Psoas muscle (tissue), 7 donors: ENCODE measurements at regions not wholly inside any gene's neighbourhood (a gene's known extent, or its start where the extent isn't known, plus 50 kb on each side); places are given as distances from the start of the nearest gene placed in this dataset.

Source experiments
- ATAC-seq, 4 donors: fragments of 200-7000 bp; cut with Tn5 transposase; one replicate each; pipeline ENCODE4 v1.9.1; 2020; ENCODE audit warnings: moderate library complexity in 3 of 4, mild to moderate bottlenecking in 2 of 4
- DNase-seq, 2 donors: peaks; one replicate each; pipeline ENCODE4 v3.0.0-alpha.2; 2020
- H3K27ac ChIP-seq: fragments of 200-600 bp; one replicate; pipeline ENCODE4 v1.8.0; 2022
- H3K27me3 ChIP-seq, 3 donors: fragments of 200-600 bp in 1 of 3; one replicate each; pipeline versions ENCODE4 v1.6.1 to v1.8.0; 2013 to 2022; ENCODE audit warnings: low read length in 2 of 3, mild to moderate bottlenecking in 2 of 3, moderate library complexity in 1 of 3; ENCODE audit not compliant: insufficient read depth in 3 of 3
- H3K36me3 ChIP-seq, 2 donors: fragments of 200-600 bp in 1 of 2; one replicate each; pipeline versions ENCODE4 v1.6.1 to v1.8.0; 2013 to 2022; ENCODE audit warnings: low read depth in 1 of 2, mild to moderate bottlenecking in 1 of 2, moderate library complexity in 1 of 2; ENCODE audit not compliant: insufficient read depth in 1 of 2
- H3K4me1 ChIP-seq: fragments of 200-600 bp; one replicate; pipeline ENCODE4 v1.8.0; 2022
- H3K4me3 ChIP-seq: fragments of 200-600 bp; one replicate; pipeline ENCODE4 v1.8.0; 2022; ENCODE audit warnings: mild to moderate bottlenecking
- H3K9me3 ChIP-seq: fragments of 200-600 bp; one replicate; pipeline ENCODE4 v1.8.0; 2022
- WGBS, 3 donors: extraction: QIAGEN DNeasy Blood & Tissue Kit; methylation state at CpG; one replicate each; pipeline versions ENCODE4 v1.1.6 to v1.1.7; 2013; 5-methylcytosine and 5-hydroxymethylcytosine counted together
- intact Hi-C, 2 donors: fragments of 100-400 bp; cut with DNase I; formaldehyde crosslinking; loops; one replicate each; pipeline versions ENCODE4 v1.11.0 to v1.14.2; 2022
- TF ChIP-seq, protein P1 (sequence below): fragments of 200-600 bp; IDR thresholded peaks from one replicate; pipeline ENCODE4 v1.8.0; 2022; ENCODE audit warnings: antibody characterized with exemption
- donor health status: healthy with polysubstance abuse.
- donor health status: DM: no; HTN: no; CAD: no; lungs with moderate emphysema.
- donor health status: Bipolar disorder and iron deficiency.
- donor health status: healthy.
- donor health status: DM: yes; HTN: yes; CAD: no.
- donor health status: DM: no; HTN: no; CAD: no.
- donor health status: DM: yes; HTN: yes; CAD: no.

DNA sequence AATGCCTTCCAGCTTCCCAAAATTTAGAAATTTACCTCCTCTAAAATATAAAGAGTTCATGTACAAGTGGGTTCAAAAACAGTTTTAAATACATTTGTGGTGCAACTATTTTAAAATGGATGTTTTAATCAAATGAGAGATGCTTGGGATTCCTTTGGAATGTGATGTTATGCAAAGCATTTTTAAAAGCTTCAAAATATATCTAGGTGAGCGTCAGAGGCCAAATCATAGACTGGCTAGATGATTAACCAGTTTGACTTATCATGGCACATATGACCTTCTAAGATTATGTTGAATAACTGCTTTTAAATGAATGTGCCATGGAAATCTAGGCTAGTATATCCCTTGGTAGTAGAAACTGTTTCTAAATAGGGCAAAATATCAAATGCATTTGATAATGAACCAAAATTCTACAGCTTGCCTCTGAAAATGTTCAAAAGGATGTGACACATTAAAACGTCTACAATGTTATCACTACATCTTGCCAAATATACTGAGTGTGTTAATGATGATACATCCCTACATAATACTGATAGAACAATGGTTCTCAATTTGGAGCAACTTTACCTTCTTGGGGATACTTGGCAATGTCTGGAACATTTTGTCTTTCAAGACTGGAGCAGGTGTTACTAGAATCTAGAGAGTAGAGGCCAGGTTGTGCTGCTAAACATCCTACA, 650.9 kb upstream of the ADGRL2 start:
- no peaks in the 10 kb centered on the region for H3K4me1 ChIP-seq
- no peak overlapping the region for H3K4me3 ChIP-seq
- TF ChIP-seq, protein P1, sequence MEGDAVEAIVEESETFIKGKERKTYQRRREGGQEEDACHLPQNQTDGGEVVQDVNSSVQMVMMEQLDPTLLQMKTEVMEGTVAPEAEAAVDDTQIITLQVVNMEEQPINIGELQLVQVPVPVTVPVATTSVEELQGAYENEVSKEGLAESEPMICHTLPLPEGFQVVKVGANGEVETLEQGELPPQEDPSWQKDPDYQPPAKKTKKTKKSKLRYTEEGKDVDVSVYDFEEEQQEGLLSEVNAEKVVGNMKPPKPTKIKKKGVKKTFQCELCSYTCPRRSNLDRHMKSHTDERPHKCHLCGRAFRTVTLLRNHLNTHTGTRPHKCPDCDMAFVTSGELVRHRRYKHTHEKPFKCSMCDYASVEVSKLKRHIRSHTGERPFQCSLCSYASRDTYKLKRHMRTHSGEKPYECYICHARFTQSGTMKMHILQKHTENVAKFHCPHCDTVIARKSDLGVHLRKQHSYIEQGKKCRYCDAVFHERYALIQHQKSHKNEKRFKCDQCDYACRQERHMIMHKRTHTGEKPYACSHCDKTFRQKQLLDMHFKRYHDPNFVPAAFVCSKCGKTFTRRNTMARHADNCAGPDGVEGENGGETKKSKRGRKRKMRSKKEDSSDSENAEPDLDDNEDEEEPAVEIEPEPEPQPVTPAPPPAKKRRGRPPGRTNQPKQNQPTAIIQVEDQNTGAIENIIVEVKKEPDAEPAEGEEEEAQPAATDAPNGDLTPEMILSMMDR, result no peak
- H3K27me3 ChIP-seq, result no peaks in the 10 kb centered on the region
- DNase-seq, result no peak
- ATAC-seq, result no peak
- intact Hi-C loops, result no loop called here
- no peak overlapping the region for H3K27ac ChIP-seq
- 53 to 66% (median 59%) methylated on average over 2 of the region's 2 CpGs for WGBS, 3 donors
- H3K36me3 ChIP-seq, result no peaks in the 10 kb centered on the region
- H3K9me3 ChIP-seq, result no peaks in the 10 kb centered on the region

DNA sequence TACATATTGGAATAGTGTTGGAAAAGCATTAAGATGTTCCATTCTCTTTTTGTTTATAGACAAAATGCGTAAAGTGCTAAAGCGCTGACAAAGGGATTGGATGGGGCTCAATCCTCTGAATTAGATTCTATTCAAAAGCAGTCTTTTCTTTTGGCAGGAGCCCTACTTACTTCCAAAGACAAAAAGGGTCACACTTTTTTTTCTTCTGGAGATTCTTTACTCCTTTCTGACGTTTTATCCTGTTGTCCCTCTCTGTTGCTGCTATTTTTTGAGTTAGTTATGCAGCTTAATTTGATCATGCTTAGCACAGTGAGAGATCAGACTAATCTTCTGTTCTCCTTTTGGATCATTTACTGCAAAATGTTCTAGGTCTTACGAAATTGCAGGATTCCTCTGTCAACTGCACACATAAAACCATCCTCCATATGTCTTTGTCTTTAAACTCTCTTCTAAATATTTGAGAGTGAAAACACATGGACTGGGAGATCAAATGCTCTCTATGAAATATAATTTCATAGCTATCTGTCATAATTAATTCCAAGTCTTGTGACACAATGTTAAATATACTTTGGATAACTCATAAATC, 656.4 kb upstream of the ADGRL2 start:
- TF ChIP-seq, protein P1, result no peak

DNA sequence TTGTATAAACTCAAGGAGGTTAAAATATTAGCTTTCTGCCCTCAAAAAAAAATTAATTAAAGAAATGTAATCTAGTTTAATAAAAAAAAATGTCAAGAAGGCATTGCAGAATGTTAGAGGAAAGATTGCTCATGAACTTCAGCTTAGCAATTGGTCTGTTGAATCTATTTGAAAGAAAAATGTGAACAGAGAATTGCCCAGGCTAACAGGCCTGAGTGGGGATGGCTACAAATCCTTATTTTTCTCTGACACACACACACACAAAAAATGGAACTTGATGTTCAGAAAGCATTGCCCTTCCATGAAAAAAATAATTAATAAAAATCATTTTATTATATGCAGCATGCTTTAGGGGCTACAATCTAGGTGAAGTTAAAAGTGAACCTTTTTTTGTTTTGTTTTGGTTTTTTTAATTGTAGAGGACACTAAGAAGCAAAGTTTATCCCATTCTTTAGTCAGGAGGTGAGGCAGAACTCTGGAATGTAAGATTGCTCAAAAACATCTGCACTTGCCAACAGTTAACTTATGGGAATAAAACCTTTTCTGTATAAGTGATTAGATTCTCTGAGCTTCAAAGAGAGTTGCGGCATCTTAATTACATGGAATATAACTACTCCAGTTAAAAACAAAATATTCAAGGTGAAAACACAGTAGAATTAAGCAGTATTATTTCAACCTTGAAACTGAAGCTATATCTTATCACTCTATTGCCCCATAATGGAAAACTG, 658.5 kb upstream of the ADGRL2 start:
- ATAC-seq, result no peak
- no peaks in the 10 kb centered on the region for H3K9me3 ChIP-seq
- intact Hi-C loops, result no loop called here

More for the DNA sequence above, 656.4 kb upstream of the ADGRL2 start:
- Histone ChIP-seq H3K4me1 (no peaks in the 10 kb centered on the region), H3K36me3 (no peaks in the 10 kb centered on the region), H3K4me3 (no peak overlapping the region), H3K27ac (no peak overlapping the region), H3K9me3 (no peaks in the 10 kb centered on the region), H3K27me3 (no peaks in the 10 kb centered on the region)
- DNase-seq, result no peak
- no peak for ATAC-seq
- WGBS, 3 donors, result 45 to 59% (median 47%) methylated on average over 4 of the region's 4 CpGs
- intact Hi-C loops, result no loop called here

DNA sequence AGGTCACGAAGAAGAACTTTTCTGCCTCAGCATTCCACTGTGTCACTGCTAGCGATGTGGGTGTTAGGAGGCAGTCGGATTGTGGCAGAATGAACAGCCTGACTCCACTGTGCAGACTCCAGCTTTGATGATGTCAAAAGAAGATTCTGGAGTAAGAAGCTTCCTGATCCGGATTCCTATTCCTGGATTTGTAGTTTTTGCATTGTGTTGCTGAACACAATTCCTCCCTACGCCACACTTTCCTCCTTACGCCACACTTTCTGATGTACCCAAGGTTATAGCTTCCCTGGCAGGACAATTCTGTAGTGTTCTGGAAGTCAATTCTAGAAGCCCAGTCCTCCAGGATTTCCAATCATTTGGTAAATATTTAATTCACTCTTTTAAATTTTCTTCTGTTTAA, 665.2 kb upstream of the ADGRL2 start:
- intact Hi-C loops, result no loop called here
- Histone ChIP-seq H3K36me3 (no peaks in the 10 kb centered on the region), H3K4me3 (no peak overlapping the region), H3K27me3 (no peaks in the 10 kb centered on the region), H3K9me3 (no peaks in the 10 kb centered on the region), H3K4me1 (no peaks in the 10 kb centered on the region), H3K27ac (no peak overlapping the region)
- DNase-seq (no peak), ATAC-seq (no peak)
- 85 to 87% (median 87%) methylated on average over 6 of the region's 6 CpGs for WGBS, 3 donors
- TF ChIP-seq, protein P1, result no peak

More for the DNA sequence above, 658.5 kb upstream of the ADGRL2 start:
- no peaks in the 10 kb centered on the region for H3K27me3 ChIP-seq
- TF ChIP-seq, protein P1, result no peak
- H3K4me3 ChIP-seq, result no peak overlapping the region
- H3K36me3 ChIP-seq, result no peaks in the 10 kb centered on the region
- no peak for DNase-seq
- WGBS, 3 donors, result 90 to 94% (median 94%) methylated on average over 1 of the region's 1 CpG
- H3K4me1 ChIP-seq, result no peaks in the 10 kb centered on the region
- no peak overlapping the region for H3K27ac ChIP-seq
